ENCODE measurements at regions not wholly inside any gene's neighbourhood (a gene's known extent, or its start where the extent isn't known, plus 50 kb on each side); places are given as distances from the start of the nearest gene placed in this dataset.
A peak's percentile ranks its signal among the peaks of the same experiment; 100 is the strongest.

DNA sequence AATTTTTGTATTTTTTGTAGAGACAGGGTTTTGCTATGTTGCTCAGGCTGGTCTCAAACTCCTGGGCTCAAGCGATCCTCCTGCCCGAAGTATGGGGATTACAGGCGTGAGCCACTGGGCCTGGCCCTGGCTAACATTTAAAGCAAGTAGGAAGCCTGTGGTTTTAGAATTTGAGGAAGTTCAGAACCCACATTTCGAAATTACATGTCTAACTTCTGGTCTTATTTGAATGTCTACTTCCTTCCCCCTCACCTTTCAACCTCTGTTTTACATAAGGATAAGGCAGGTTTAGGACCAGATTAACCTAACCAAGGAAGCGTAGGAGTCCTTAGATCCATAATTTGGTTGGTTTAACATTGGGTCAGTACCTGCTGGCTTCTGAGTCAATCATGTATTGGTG lies 120.5 kb upstream of the PROK2 start:
- ATAC-seq, result peak in 1 of 3 donors; percentile 67
- Histone ChIP-seq H3K4me1 (ENCODE audit: control insufficient read depth, insufficient read depth, low read length) (peaks cover 3% of the 10 kb centered on the region), H3K9me3 (ENCODE audit: control insufficient read depth, insufficient read depth, low read length) (no peaks in the 10 kb centered on the region), H3K4me3 (ENCODE audit: low read length) (no peak overlapping the region), H3K36me3 (ENCODE audit: control insufficient read depth, insufficient read depth, low read length) (no peaks in the 10 kb centered on the region), H3K27ac (ENCODE audit: low read length) (no peak overlapping the region), H3K27me3 (ENCODE audit: control insufficient read depth, insufficient read depth, low read length) (peaks cover 4% of the 10 kb centered on the region)
- H3K36me3 Mint-ChIP-seq, result no peaks in the 10 kb centered on the region
- H3K27me3 Mint-ChIP-seq (ENCODE audit: low read depth in 2 of 2), result peaks cover 6 to 21% of the 10 kb centered on the region in 2 donors
- TF ChIP-seq, protein P1, sequence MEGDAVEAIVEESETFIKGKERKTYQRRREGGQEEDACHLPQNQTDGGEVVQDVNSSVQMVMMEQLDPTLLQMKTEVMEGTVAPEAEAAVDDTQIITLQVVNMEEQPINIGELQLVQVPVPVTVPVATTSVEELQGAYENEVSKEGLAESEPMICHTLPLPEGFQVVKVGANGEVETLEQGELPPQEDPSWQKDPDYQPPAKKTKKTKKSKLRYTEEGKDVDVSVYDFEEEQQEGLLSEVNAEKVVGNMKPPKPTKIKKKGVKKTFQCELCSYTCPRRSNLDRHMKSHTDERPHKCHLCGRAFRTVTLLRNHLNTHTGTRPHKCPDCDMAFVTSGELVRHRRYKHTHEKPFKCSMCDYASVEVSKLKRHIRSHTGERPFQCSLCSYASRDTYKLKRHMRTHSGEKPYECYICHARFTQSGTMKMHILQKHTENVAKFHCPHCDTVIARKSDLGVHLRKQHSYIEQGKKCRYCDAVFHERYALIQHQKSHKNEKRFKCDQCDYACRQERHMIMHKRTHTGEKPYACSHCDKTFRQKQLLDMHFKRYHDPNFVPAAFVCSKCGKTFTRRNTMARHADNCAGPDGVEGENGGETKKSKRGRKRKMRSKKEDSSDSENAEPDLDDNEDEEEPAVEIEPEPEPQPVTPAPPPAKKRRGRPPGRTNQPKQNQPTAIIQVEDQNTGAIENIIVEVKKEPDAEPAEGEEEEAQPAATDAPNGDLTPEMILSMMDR (IDR thresholded peaks at IDR 0.05), result no peak
- no peak overlapping the region for H3K4me3 Mint-ChIP-seq
- no peaks in the 10 kb centered on the region for H3K9me3 Mint-ChIP-seq
- H3K27ac Mint-ChIP-seq, result no peak overlapping the region
- WGBS (ENCODE audit: insufficient coverage), result 8% methylated on average over 2 of the region's 5 CpGs
- peaks cover 0 to 5% of the 10 kb centered on the region in 2 donors for H3K4me1 Mint-ChIP-seq
- intact Hi-C loops (cut with micrococcal nuclease), result no loop called here
- DNase-seq, result no peak

DNA sequence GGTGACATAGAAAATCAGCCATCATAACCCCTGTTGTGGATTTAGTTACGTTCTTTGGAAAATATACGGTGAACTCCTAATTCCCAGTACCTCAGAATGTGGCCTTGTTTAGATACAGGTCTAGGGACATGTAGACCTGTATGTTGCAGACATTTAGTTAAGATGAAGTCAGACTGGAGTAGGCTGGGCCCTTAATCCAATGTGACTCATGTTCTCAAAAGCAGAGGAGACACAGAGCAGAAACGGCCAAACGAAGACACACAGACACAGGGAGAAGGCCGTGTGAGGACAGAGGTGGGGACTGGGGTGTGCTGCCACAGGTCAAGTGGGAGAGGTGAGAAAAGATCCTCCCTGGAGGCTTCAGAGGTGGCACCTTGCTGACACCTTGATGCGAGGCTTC lies 119.0 kb upstream of the PROK2 start:
- Histone ChIP-seq H3K36me3 (ENCODE audit: control insufficient read depth, insufficient read depth, low read length) (no peaks in the 10 kb centered on the region), H3K27ac (ENCODE audit: low read length) (no peak overlapping the region), H3K4me3 (ENCODE audit: low read length) (no peak overlapping the region), H3K9me3 (ENCODE audit: control insufficient read depth, insufficient read depth, low read length) (no peaks in the 10 kb centered on the region), H3K4me1 (ENCODE audit: control insufficient read depth, insufficient read depth, low read length) (peaks cover 3% of the 10 kb centered on the region), H3K27me3 (ENCODE audit: control insufficient read depth, insufficient read depth, low read length) (peaks cover 6% of the 10 kb centered on the region)
- ATAC-seq (no peak), DNase-seq (no peak)
- TF ChIP-seq, protein P1 (IDR thresholded peaks at IDR 0.05), result no peak
- no peak overlapping the region for H3K27ac Mint-ChIP-seq
- 95% methylated on average over 6 of the region's 6 CpGs for WGBS (ENCODE audit: insufficient coverage)
- H3K36me3 Mint-ChIP-seq, result no peaks in the 10 kb centered on the region
- H3K9me3 Mint-ChIP-seq, result no peaks in the 10 kb centered on the region
- peaks cover 10 to 28% of the 10 kb centered on the region in 2 donors for H3K27me3 Mint-ChIP-seq (ENCODE audit: low read depth in 2 of 2)
- intact Hi-C loops (cut with micrococcal nuclease), result no loop called here
- no peak overlapping the region for H3K4me3 Mint-ChIP-seq
- peaks cover 0 to 5% of the 10 kb centered on the region in 2 donors for H3K4me1 Mint-ChIP-seq

DNA sequence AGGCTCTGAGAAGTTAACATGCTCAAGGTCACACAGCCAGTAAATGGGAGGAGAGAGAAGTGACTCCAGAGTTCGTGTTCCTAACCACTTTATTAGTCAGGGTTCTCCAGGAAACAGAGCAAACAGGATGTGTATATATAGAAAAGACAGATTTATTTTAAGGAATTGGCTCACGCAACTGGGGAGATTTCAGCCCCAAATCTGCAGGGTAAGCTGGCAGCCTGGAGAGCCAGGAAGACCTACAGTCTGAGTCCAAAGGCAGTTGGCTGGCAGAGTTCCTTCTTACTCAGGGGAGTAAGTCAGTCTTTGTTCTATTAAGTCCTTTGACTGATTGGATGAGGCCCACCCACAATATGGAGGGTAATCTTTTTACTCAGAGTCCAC lies 118.2 kb upstream of the PROK2 start:
- no peak for ATAC-seq
- H3K4me1 ChIP-seq (ENCODE audit: control insufficient read depth, insufficient read depth, low read length), result peaks cover 3% of the 10 kb centered on the region
- no peaks in the 10 kb centered on the region for H3K36me3 ChIP-seq (ENCODE audit: control insufficient read depth, insufficient read depth, low read length)
- TF ChIP-seq, protein P1 (IDR thresholded peaks at IDR 0.05), result no peak
- Mint-ChIP-seq H3K4me3 (no peak overlapping the region), H3K9me3 (no peaks in the 10 kb centered on the region), H3K36me3 (no peaks in the 10 kb centered on the region), H3K4me1 (peaks cover 0 to 5% of the 10 kb centered on the region in 2 donors), H3K27ac (no peak overlapping the region), H3K27me3 (ENCODE audit: low read depth in 2 of 2) (peaks cover 6 to 24% of the 10 kb centered on the region in 2 donors)
- intact Hi-C loops (cut with micrococcal nuclease), result no loop called here
- H3K9me3 ChIP-seq (ENCODE audit: control insufficient read depth, insufficient read depth, low read length), result no peaks in the 10 kb centered on the region
- no peak overlapping the region for H3K27ac ChIP-seq (ENCODE audit: low read length)
- no peak for DNase-seq
- WGBS (ENCODE audit: insufficient coverage), result 60% methylated on average over 1 of the region's 2 CpGs
- peaks cover 6% of the 10 kb centered on the region for H3K27me3 ChIP-seq (ENCODE audit: control insufficient read depth, insufficient read depth, low read length)
- no peak overlapping the region for H3K4me3 ChIP-seq (ENCODE audit: low read length)
